Endothelial cell of umbilical vein (primary cell): ENCODE measurements at regions not wholly inside any gene's neighbourhood (a gene's known extent, or its start where the extent isn't known, plus 50 kb on each side); places are given as distances from the start of the nearest gene placed in this dataset.

Experiments used
- CTCF ChIP-seq, 2 donors: IDR thresholded peaks; 1 replicate in 1 of 2; 2 replicates in 1 of 2; pipeline ENCODE4 v1.5.1; 2011; ENCODE audit warnings: low read length in 2 of 2, mild to moderate bottlenecking in 2 of 2, moderate library complexity in 2 of 2, control low read depth in 1 of 2, inconsistent platforms in 1 of 2, low read depth in 1 of 2; ENCODE audit not compliant: insufficient read depth in 1 of 2; ENCODE audit errors: extremely low read depth in 1 of 2
- EZH2 ChIP-seq: IDR thresholded peaks from 2 replicates; pipeline ENCODE4 v1.6.1; 2012; ENCODE audit warnings: borderline replicate concordance, low read depth, mild to moderate bottlenecking, moderate library complexity, low read length, inconsistent platforms; ENCODE audit not compliant: severe bottlenecking
- FOS ChIP-seq: IDR thresholded peaks from 2 replicates; pipeline ENCODE4 v1.6.1; 2011; ENCODE audit warnings: mild to moderate bottlenecking, low read length, moderate library complexity, borderline replicate concordance; ENCODE audit not compliant: insufficient read depth
- GATA2 ChIP-seq: IDR thresholded peaks from 2 replicates; pipeline ENCODE4 v1.7.0; 2011; ENCODE audit warnings: low read depth, mild to moderate bottlenecking, moderate library complexity, mixed read lengths, low read length; ENCODE audit not compliant: insufficient read length, insufficient read depth
- JUN ChIP-seq: IDR thresholded peaks from 2 replicates; pipeline ENCODE4 v1.6.1; 2011; ENCODE audit warnings: borderline replicate concordance, low read depth; ENCODE audit not compliant: insufficient read length, insufficient read depth
- MAX ChIP-seq: IDR thresholded peaks from 2 replicates; pipeline ENCODE4 v1.6.1; 2011; ENCODE audit not compliant: insufficient read depth, insufficient read length
- POLR2A ChIP-seq: IDR thresholded peaks from 2 replicates; pipeline ENCODE4 v1.6.1; 2012; ENCODE audit warnings: low read depth, mild to moderate bottlenecking, control low read depth, low read length
- POLR2AphosphoS5 ChIP-seq: IDR thresholded peaks from 2 replicates; pipeline ENCODE4 v1.6.1; 2012; ENCODE audit warnings: low read depth, mild to moderate bottlenecking, control low read depth, low read length, moderate library complexity; ENCODE audit not compliant: insufficient read depth

- TF ChIP-seq CTCF (IDR thresholded peaks at IDR 0.05; ENCODE audit: extremely low read depth in 1 of 2, insufficient read depth in 1 of 2, low read depth in 1 of 2, low read length in 2 of 2) (no peak), POLR2A (no peak), MAX (no peak), JUN (no peak), FOS (no peak), EZH2 (no peak), POLR2AphosphoS5 (no peak), GATA2 (no peak)
Measured at GRCh38 chr13:37187105-37187504, 81.6 kb upstream of the CSNK1A1L start.
